CD4-positive, alpha-beta T cell (primary cell): ENCODE measurements at regions not wholly inside any gene's neighbourhood (a gene's known extent, or its start where the extent isn't known, plus 50 kb on each side); places are given as distances from the start of the nearest gene placed in this dataset.
"Not testable (repeated sequence)": the region's sequence is repeated elsewhere in the genome, so short reads cannot be mapped to it uniquely, and the experiment has no call there.

Experiments used
- ATAC-seq: fragments of 200-7000 bp; cut with Tn5 transposase; one replicate; pipeline ENCODE4 v1.10.0; 2022; ENCODE audit warnings: mild to moderate bottlenecking; ENCODE audit not compliant: poor library complexity
- CTCF ChIA-PET: fragments of 350-600 bp; sonication (Branson Sonifier 250); formaldehyde crosslinking; loops from one replicate; lab custom pipeline; 2021; ENCODE audit warnings: antibody characterized with exemption, inconsistent platforms; lab: Charles Lee
- POLR2A ChIA-PET: fragments of 350-600 bp; sonication (Branson Sonifier 250); formaldehyde crosslinking; loops from one replicate; lab custom pipeline; 2021; ENCODE audit warnings: antibody characterized with exemption, inconsistent platforms; lab: Charles Lee
- DNase-seq, 14 experiments: peaks; one replicate each; pipeline ENCODE4 v3.0.0-alpha.2; 2013 to 2020; ENCODE audit warnings: mixed read lengths in 2 of 14
- H3K27ac ChIP-seq, 2 donors: one replicate each; pipeline versions ENCODE4 v1.5.1 to v1.7.0; 2013; ENCODE audit warnings: low read length in 2 of 2, low read depth in 1 of 2, mild to moderate bottlenecking in 1 of 2
- H3K27me3 ChIP-seq, 2 experiments: 1 replicate in 1 of 2; 2 replicates in 1 of 2; pipeline versions ENCODE4 v1.6.1 to v1.7.0; 2013; ENCODE audit warnings: low read length in 2 of 2, control low read depth in 1 of 2, mild to moderate bottlenecking in 1 of 2, moderate library complexity in 1 of 2; ENCODE audit not compliant: insufficient read depth in 2 of 2, control insufficient read depth in 1 of 2
- H3K36me3 ChIP-seq: one replicate; pipeline ENCODE4 v1.6.1; 2013; ENCODE audit warnings: low read length, control low read depth; ENCODE audit not compliant: insufficient read depth
- H3K4me1 ChIP-seq: one replicate; pipeline ENCODE4 v1.6.1; 2013; ENCODE audit warnings: low read length, control low read depth; ENCODE audit not compliant: insufficient read depth
- H3K4me3 ChIP-seq: one replicate; pipeline ENCODE4 v1.5.1; 2013; ENCODE audit warnings: mild to moderate bottlenecking, low read length, moderate library complexity
- H3K9me3 ChIP-seq, 2 experiments: 1 replicate in 1 of 2; 2 replicates in 1 of 2; pipeline versions ENCODE4 v1.6.1 to v1.7.0; 2013; ENCODE audit warnings: low read length in 2 of 2, mild to moderate bottlenecking in 2 of 2, control low read depth in 1 of 2, moderate library complexity in 1 of 2; ENCODE audit not compliant: control insufficient read depth in 1 of 2, insufficient read depth in 1 of 2
- H3K27ac Mint-ChIP-seq: one replicate; pipeline ENCODE4 v1.8.0; 2020; ENCODE audit warnings: mixed read lengths
- H3K27me3 Mint-ChIP-seq: one replicate; pipeline ENCODE4 v1.8.0; 2021; ENCODE audit warnings: mixed read lengths
- H3K36me3 Mint-ChIP-seq: one replicate; pipeline ENCODE4 v1.8.0; 2021; ENCODE audit warnings: low read depth, mixed read lengths
- H3K4me1 Mint-ChIP-seq: one replicate; pipeline ENCODE4 v1.8.0; 2021; ENCODE audit warnings: low read depth, mixed read lengths
- H3K4me3 Mint-ChIP-seq: one replicate; pipeline ENCODE4 v1.8.0; 2020; ENCODE audit warnings: mild to moderate bottlenecking, mixed read lengths
- H3K9me3 Mint-ChIP-seq: one replicate; pipeline ENCODE4 v1.8.0; 2020; ENCODE audit warnings: mixed read lengths
- intact Hi-C, 2 experiments: fragments of 100-400 bp; cut with DNase I in 1 of 2; cut with micrococcal nuclease in 1 of 2; formaldehyde crosslinking; loops; one replicate each; pipeline versions ENCODE4 v1.15.1 to v1.9.0; 2023 to 2025; cut with DNase I, micrococcal nuclease
- TF ChIP-seq, protein P1 (sequence below): fragments of 200-600 bp; IDR thresholded peaks from one replicate; pipeline ENCODE4 v1.8.0; 2022; ENCODE audit warnings: antibody characterized with exemption, mild to moderate bottlenecking

DNA sequence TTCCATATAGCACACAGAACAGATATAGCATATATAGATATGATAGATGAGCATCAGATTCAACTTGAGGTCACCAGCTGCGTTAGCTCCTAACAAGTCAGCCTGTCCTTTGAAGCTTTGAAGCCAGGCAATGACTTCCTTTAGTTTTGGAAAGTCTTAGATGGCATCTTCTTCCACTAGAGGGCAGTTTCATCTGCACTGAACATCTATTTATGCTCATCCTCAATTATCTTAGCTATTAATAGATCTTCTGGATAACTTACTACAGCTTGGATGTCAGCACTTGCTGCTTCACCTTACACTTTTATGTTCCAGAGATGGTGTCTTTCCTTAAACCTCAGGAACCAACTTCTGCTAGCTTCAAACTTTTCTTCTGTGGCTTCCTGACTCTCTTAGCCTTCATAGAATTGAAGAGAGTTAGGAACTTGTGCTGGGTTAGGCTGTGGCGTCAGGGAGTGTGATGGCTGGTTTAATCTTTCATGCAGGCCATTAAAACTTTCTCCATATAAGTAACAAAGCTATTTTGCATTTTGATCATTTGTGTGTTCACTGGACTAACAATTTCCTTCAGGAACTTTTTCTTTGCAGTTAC lies 1401.4 kb downstream of the EFNA5 start:
- TF ChIP-seq, protein P1, sequence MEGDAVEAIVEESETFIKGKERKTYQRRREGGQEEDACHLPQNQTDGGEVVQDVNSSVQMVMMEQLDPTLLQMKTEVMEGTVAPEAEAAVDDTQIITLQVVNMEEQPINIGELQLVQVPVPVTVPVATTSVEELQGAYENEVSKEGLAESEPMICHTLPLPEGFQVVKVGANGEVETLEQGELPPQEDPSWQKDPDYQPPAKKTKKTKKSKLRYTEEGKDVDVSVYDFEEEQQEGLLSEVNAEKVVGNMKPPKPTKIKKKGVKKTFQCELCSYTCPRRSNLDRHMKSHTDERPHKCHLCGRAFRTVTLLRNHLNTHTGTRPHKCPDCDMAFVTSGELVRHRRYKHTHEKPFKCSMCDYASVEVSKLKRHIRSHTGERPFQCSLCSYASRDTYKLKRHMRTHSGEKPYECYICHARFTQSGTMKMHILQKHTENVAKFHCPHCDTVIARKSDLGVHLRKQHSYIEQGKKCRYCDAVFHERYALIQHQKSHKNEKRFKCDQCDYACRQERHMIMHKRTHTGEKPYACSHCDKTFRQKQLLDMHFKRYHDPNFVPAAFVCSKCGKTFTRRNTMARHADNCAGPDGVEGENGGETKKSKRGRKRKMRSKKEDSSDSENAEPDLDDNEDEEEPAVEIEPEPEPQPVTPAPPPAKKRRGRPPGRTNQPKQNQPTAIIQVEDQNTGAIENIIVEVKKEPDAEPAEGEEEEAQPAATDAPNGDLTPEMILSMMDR: no peak
- Mint-ChIP-seq H3K27ac (no peak overlapping the region), H3K9me3 (no peaks in the 10 kb centered on the region), H3K4me3 (no peak overlapping the region), H3K27me3 (no peaks in the 10 kb centered on the region), H3K36me3 (no peaks in the 10 kb centered on the region), H3K4me1 (no peaks in the 10 kb centered on the region)
- DNase-seq: no peak
- no peak for ATAC-seq
- Histone ChIP-seq H3K4me3 (no peak overlapping the region), H3K27ac (no peak overlapping the region), H3K27me3 (no peaks in the 10 kb centered on the region), H3K4me1 (no peaks in the 10 kb centered on the region), H3K9me3 (peaks cover 0 to 3% of the 10 kb centered on the region in 2 experiments), H3K36me3 (no peaks in the 10 kb centered on the region)
- CTCF ChIA-PET: no interaction called here
- POLR2A ChIA-PET: no interaction called here
- intact Hi-C loops: no loop called here

DNA sequence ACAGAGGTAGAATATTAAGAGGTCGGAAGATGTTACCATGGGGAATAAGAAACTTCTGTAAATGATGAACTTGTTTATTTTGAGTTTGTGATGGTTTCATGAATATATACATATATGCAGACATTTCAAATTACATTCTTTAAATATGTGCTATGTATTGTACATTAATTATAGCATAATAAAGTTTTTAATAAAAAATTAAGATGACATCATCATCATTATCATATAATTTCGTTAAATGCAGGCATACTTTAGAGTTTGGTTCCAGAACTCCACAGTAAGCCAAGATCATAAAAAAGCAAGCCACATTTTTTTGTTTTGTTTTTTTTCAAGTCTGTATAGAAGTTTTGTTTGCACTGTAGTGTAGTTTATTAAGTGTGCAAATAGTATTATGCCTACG lies 1403.5 kb downstream of the EFNA5 start:
- no peak overlapping the region for H3K4me3 ChIP-seq
- no peak overlapping the region for H3K27ac ChIP-seq
- H3K36me3 ChIP-seq: no peaks in the 10 kb centered on the region
- H3K27me3 ChIP-seq: no peaks in the 10 kb centered on the region
- Mint-ChIP-seq H3K36me3 (no peaks in the 10 kb centered on the region), H3K27ac (no peak overlapping the region), H3K4me1 (no peaks in the 10 kb centered on the region), H3K27me3 (no peaks in the 10 kb centered on the region), H3K9me3 (no peaks in the 10 kb centered on the region), H3K4me3 (no peak overlapping the region)
- H3K4me1 ChIP-seq: no peaks in the 10 kb centered on the region
- H3K9me3 ChIP-seq: no peaks in the 10 kb centered on the region
- no peak for DNase-seq
- TF ChIP-seq, protein P1: no peak
- no peak for ATAC-seq
- intact Hi-C loops: no loop called here
- CTCF ChIA-PET: no interaction called here
- POLR2A ChIA-PET: no interaction called here

DNA sequence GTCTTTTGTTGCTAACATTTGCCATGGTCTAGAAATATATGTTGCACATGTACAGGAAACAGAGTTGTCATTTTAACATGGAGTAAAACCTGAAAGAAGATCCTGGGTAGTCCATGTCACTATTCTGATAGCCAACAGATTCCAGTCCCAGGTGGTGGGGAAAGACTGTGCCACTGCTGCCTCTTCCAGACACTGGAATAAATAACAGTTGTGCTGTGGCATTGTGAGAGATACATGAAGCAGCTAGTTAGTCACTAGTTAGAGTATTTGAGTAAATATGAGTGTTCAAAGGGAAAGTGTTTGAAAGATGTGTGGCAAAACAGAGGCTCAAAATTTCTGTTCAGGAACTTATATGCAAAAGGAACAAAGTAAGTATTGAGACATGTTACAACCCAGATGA lies 1408.3 kb downstream of the EFNA5 start:
- no peaks in the 10 kb centered on the region for H3K27me3 Mint-ChIP-seq
- no peaks in the 10 kb centered on the region for H3K9me3 Mint-ChIP-seq
- intact Hi-C loops: no loop called here
- POLR2A ChIA-PET: no interaction called here
- H3K27ac Mint-ChIP-seq: no peak overlapping the region
- Histone ChIP-seq H3K36me3 (no peaks in the 10 kb centered on the region), H3K27ac (no peak overlapping the region), H3K9me3 (no peaks in the 10 kb centered on the region), H3K27me3 (no peaks in the 10 kb centered on the region), H3K4me1 (no peaks in the 10 kb centered on the region), H3K4me3 (no peak overlapping the region)
- H3K4me3 Mint-ChIP-seq: no peak overlapping the region
- CTCF ChIA-PET: no interaction called here
- ATAC-seq (no peak), DNase-seq (no peak)
- H3K36me3 Mint-ChIP-seq: no peaks in the 10 kb centered on the region
- H3K4me1 Mint-ChIP-seq: no peaks in the 10 kb centered on the region
- TF ChIP-seq, protein P1: no peak

DNA sequence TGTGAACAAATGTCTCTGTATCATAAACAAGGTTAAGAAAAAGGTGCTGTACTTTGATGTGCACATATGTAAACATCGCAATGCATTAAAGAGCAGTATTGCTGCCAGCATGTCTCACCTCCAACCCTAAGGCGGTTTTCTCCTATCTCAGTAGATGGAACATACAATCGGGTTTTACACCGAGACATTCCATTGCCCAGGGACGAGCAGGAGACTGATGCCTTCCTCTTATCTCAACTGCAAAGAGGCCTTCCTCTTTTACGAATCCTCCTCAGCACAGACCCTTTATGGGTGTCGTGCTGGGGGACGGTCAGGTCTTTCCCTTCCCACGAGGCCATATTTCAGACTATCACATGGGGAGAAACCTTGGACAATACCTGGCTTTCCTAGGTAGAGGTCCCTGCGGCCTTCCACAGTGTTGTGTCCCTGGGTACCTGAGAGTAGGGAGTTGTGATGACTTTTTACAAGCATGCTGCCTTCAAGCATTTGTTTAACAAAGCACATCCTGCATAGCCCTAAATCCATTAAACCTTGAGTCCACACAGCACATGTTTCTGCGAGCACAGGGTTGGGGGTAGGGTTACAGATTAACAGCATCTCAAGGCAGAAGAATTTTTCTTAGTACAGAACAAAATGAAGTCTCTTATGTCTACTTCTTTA lies 1411.2 kb downstream of the EFNA5 start:
- H3K4me3 ChIP-seq, H3K9me3 ChIP-seq, DNase-seq, H3K27ac Mint-ChIP-seq, POLR2A ChIA-PET, H3K4me1 Mint-ChIP-seq, H3K27me3 ChIP-seq, CTCF ChIA-PET, intact Hi-C loops, H3K9me3 Mint-ChIP-seq, H3K27ac ChIP-seq, H3K4me1 ChIP-seq, H3K36me3 ChIP-seq, H3K27me3 Mint-ChIP-seq, H3K36me3 Mint-ChIP-seq, ATAC-seq, H3K4me3 Mint-ChIP-seq: not testable (repeated sequence)
